NCI-H2196 (cell line): ENCODE measurements at regions not wholly inside any gene's neighbourhood (a gene's known extent, or its start where the extent isn't known, plus 50 kb on each side); places are given as distances from the start of the nearest gene placed in this dataset.

Experiments used
- DNase-seq: peaks from one replicate; lab custom pipeline; 2025; ENCODE audit not compliant: unreplicated experiment; lab: John Stamatoyannopoulos, UW

- no peak for DNase-seq
Measured at GRCh38 chr5:168007286-168007685, 284.2 kb upstream of the WWC1 start.

- DNase-seq, result no peak
Measured at GRCh38 chr5:168008555-168008954, 282.9 kb upstream of the WWC1 start.

- DNase-seq, result no peak
Measured at GRCh38 chr5:168011096-168011495, 280.3 kb upstream of the WWC1 start.

- DNase-seq, result no peak
Measured at GRCh38 chr5:168012006-168012405, 279.4 kb upstream of the WWC1 start.

- no peak for DNase-seq
Measured at GRCh38 chr5:168013546-168013945, 277.9 kb upstream of the WWC1 start.

GRCh38 chr5:168014433-168015123, 276.9 kb upstream of the WWC1 start:
- DNase-seq, result no peak

- DNase-seq, result no peak
Measured at GRCh38 chr5:168015506-168015905, 275.9 kb upstream of the WWC1 start.

GRCh38 chr5:168017313-168017712, 274.1 kb upstream of the WWC1 start:
- DNase-seq, result no peak

- DNase-seq, result no peak
Measured at GRCh38 chr5:168019143-168019542, 272.3 kb upstream of the WWC1 start.

- DNase-seq, result no peak
Measured at GRCh38 chr5:168020542-168021294, 270.7 kb upstream of the WWC1 start.

- no peak for DNase-seq
Measured at GRCh38 chr5:168022446-168023169, 268.8 kb upstream of the WWC1 start.

- DNase-seq, result no peak
Measured at GRCh38 chr5:168023191-168023590, 268.3 kb upstream of the WWC1 start.

- no peak for DNase-seq
Measured at GRCh38 chr5:168024306-168024705, 267.1 kb upstream of the WWC1 start.

GRCh38 chr5:168027007-168027406, 264.4 kb upstream of the WWC1 start:
- no peak for DNase-seq

GRCh38 chr5:168030912-168031311, 260.5 kb upstream of the WWC1 start:
- no peak for DNase-seq

- DNase-seq, result no peak
Measured at GRCh38 chr5:168031614-168032013, 259.8 kb upstream of the WWC1 start.

GRCh38 chr5:168039039-168039438, 252.4 kb upstream of the WWC1 start:
- no peak for DNase-seq

GRCh38 chr5:168039566-168040248, 251.7 kb upstream of the WWC1 start:
- DNase-seq, result no peak

GRCh38 chr5:168041583-168041982, 249.9 kb upstream of the WWC1 start:
- no peak for DNase-seq

GRCh38 chr5:168042284-168043068, 249.0 kb upstream of the WWC1 start:
- no peak for DNase-seq

- DNase-seq, result no peak
Measured at GRCh38 chr5:168046163-168046562, 245.3 kb upstream of the WWC1 start.
